ENCODE measurements at regions not wholly inside any gene's neighbourhood (a gene's known extent, or its start where the extent isn't known, plus 50 kb on each side); places are given as distances from the start of the nearest gene placed in this dataset.

DNA sequence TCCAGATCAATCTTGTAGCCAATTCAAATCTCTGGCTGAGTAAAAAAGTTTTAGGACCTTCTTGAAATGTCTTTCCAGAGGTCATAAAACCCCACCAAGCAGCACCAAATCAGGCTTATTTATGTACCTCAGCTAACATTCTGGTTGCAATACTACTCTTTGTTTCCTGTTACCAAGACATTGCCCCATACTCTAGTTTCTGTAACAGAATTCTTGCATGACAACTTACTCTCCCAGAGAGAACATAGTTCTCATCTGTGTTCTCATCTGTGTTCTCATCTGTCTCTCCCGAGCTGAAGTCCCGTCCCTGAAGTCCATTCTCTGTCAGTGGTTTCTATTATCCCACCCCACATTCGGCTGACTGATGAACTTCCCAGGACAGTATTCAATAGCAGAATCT is 1285.1 kb downstream of the XPNPEP1 start:
- Histone ChIP-seq H3K4me3 (no peak overlapping the region), H3K27me3 (replicated peaks; ENCODE audit: insufficient read depth) (no peaks in the 10 kb centered on the region), H3K27ac (no peak overlapping the region), H3K36me3 (no peaks in the 10 kb centered on the region), H3K4me1 (ENCODE audit: control insufficient read depth in 1 of 2, low read depth in 2 of 2) (no peaks in the 10 kb centered on the region), H3K9me3 (no peaks in the 10 kb centered on the region)
- ATAC-seq (ENCODE audit: insufficient number of reproducible peaks, low FRiP score, low read depth) = no peak
- TF ChIP-seq, protein P1, sequence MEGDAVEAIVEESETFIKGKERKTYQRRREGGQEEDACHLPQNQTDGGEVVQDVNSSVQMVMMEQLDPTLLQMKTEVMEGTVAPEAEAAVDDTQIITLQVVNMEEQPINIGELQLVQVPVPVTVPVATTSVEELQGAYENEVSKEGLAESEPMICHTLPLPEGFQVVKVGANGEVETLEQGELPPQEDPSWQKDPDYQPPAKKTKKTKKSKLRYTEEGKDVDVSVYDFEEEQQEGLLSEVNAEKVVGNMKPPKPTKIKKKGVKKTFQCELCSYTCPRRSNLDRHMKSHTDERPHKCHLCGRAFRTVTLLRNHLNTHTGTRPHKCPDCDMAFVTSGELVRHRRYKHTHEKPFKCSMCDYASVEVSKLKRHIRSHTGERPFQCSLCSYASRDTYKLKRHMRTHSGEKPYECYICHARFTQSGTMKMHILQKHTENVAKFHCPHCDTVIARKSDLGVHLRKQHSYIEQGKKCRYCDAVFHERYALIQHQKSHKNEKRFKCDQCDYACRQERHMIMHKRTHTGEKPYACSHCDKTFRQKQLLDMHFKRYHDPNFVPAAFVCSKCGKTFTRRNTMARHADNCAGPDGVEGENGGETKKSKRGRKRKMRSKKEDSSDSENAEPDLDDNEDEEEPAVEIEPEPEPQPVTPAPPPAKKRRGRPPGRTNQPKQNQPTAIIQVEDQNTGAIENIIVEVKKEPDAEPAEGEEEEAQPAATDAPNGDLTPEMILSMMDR (IDR thresholded peaks at IDR 0.05) = no peak
- DNase-seq (ENCODE audit: low spot score) = no peak

DNA sequence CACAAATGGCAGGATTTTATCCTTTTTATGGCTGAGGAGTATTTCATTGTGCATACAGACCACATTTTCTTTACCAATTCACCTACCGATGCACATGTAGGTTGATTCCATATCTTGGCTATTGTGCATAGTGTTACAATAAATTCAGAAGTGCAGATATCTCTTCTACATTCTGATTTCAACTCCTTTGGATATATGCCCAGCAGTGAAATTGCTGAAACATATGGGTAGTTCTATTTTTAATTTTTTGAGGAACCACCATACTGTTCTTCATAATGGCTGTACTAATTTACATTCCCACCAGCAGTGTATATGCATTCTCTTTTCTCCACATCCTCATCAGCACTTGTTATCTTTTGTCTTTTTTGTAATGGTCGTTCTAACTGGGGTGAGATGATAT is 1290.3 kb downstream of the XPNPEP1 start:
- H3K36me3 ChIP-seq = no peaks in the 10 kb centered on the region
- TF ChIP-seq, protein P1 (IDR thresholded peaks at IDR 0.05) = no peak
- DNase-seq (ENCODE audit: low spot score) (no peak), ATAC-seq (ENCODE audit: insufficient number of reproducible peaks, low FRiP score, low read depth) (no peak)
- H3K27ac ChIP-seq = no peak overlapping the region
- H3K4me1 ChIP-seq (ENCODE audit: control insufficient read depth in 1 of 2, low read depth in 2 of 2) = no peaks in the 10 kb centered on the region
- no peak overlapping the region for H3K4me3 ChIP-seq
- no peaks in the 10 kb centered on the region for H3K9me3 ChIP-seq
- no peaks in the 10 kb centered on the region for H3K27me3 ChIP-seq (replicated peaks; ENCODE audit: insufficient read depth)

DNA sequence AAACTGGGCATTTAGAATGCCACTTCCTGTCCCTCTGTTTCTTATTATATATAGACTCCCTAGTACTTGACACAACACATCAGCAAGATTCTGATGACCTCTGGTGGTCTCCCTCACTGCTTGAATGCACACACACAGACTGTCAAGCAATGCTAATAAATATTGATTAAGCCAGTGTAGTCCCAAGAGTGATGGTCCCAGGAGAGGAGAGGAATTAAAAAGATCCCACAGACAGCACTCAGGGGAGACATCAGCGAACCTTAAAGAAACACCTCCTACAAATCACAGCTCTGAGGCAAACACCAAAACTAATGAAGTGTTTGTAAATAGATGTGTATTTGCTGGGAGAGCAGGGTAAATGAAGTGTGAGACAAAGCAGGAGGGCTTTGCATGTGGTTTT is 1291.2 kb downstream of the XPNPEP1 start:
- H3K4me1 ChIP-seq (ENCODE audit: control insufficient read depth in 1 of 2, low read depth in 2 of 2) = no peaks in the 10 kb centered on the region
- H3K36me3 ChIP-seq = no peaks in the 10 kb centered on the region
- no peak for DNase-seq (ENCODE audit: low spot score)
- H3K4me3 ChIP-seq = no peak overlapping the region
- no peaks in the 10 kb centered on the region for H3K9me3 ChIP-seq
- no peaks in the 10 kb centered on the region for H3K27me3 ChIP-seq (replicated peaks; ENCODE audit: insufficient read depth)
- TF ChIP-seq, protein P1 (IDR thresholded peaks at IDR 0.05) = no peak
- H3K27ac ChIP-seq = no peak overlapping the region
- no peak for ATAC-seq (ENCODE audit: insufficient number of reproducible peaks, low FRiP score, low read depth)

DNA sequence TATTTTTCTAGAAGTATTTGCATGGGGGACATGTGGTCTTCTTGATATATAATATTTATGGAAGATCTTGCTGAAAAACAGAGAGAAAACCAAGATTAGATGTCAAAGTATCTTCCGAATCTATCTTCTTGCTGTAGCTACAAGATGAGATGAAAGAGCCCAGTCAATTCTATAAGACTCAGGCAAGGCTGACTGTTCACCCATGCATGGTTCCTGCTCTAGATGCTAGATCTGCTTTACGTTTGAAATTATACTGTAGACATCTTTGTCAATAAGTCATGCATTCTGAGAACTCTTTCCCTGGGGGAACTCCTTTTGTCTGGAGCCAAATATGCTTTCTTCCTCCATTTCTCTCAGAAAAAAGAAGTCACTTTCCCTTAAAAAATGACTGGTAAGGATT is 1292.0 kb downstream of the XPNPEP1 start:
- Histone ChIP-seq H3K36me3 (no peaks in the 10 kb centered on the region), H3K27ac (no peak overlapping the region), H3K9me3 (no peaks in the 10 kb centered on the region), H3K4me3 (no peak overlapping the region), H3K4me1 (ENCODE audit: control insufficient read depth in 1 of 2, low read depth in 2 of 2) (no peaks in the 10 kb centered on the region), H3K27me3 (replicated peaks; ENCODE audit: insufficient read depth) (no peaks in the 10 kb centered on the region)
- TF ChIP-seq, protein P1 (IDR thresholded peaks at IDR 0.05) = no peak
- ATAC-seq (ENCODE audit: insufficient number of reproducible peaks, low FRiP score, low read depth) (no peak), DNase-seq (ENCODE audit: low spot score) (no peak)

DNA sequence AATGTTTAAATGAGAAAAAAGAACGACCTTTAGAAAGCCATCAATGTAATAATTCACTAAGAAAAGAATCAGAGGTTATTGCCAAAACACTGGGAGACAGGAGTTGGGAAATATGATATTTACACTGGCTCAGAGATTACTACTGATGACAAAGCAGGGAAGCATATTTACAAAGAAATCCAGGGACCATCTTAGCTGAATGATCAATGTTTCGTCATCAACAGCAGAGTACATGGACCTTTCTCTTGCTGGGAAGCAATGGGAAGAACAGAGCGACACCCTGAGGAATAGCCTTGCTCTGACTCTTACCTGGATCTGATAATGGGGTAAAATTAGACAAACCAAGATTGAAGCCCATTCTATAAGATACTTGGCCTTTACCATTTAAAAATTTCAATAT is 1293.5 kb downstream of the XPNPEP1 start:
- Histone ChIP-seq H3K27ac (no peak overlapping the region), H3K27me3 (replicated peaks; ENCODE audit: insufficient read depth) (no peaks in the 10 kb centered on the region), H3K36me3 (no peaks in the 10 kb centered on the region), H3K4me1 (ENCODE audit: control insufficient read depth in 1 of 2, low read depth in 2 of 2) (no peaks in the 10 kb centered on the region), H3K9me3 (no peaks in the 10 kb centered on the region), H3K4me3 (no peak overlapping the region)
- DNase-seq (ENCODE audit: low spot score) (no peak), ATAC-seq (ENCODE audit: insufficient number of reproducible peaks, low FRiP score, low read depth) (no peak)
- TF ChIP-seq, protein P1 (IDR thresholded peaks at IDR 0.05) = no peak
